ENCODE measurements at regions not wholly inside any gene's neighbourhood (a gene's known extent, or its start where the extent isn't known, plus 50 kb on each side); places are given as distances from the start of the nearest gene placed in this dataset.

DNA sequence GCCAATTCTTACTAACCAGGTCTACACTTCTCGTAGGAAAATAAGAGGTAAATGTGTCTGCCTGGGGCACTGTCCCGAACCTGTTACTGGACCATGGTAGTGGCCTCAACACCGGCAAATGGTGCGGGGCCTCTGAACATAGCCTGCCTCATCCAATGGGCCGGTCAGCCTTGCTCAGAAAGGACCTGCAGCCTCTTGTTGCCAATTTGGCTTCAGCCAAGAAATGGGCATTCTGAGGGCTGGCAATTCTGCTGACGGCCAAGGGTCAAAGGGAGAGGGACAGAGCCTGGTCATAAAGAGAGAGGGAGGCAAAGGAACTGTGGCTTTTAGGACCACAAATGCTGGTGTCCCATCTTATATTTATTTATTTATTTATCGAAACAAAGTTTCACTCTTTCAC is 69.5 kb upstream of the ATP6AP2 start:
- no peak overlapping the region for H3K27ac ChIP-seq
- intact Hi-C loops (cut with DNase I): no loop called here
- H3K4me3 ChIP-seq: no peak overlapping the region
- no peak for DNase-seq (ENCODE audit: low spot score)
- TF ChIP-seq POLR2A (IDR thresholded peaks at IDR 0.05) (no peak), POLR2AphosphoS5 (IDR thresholded peaks at IDR 0.05) (no peak)
- TF ChIP-seq, protein P1, sequence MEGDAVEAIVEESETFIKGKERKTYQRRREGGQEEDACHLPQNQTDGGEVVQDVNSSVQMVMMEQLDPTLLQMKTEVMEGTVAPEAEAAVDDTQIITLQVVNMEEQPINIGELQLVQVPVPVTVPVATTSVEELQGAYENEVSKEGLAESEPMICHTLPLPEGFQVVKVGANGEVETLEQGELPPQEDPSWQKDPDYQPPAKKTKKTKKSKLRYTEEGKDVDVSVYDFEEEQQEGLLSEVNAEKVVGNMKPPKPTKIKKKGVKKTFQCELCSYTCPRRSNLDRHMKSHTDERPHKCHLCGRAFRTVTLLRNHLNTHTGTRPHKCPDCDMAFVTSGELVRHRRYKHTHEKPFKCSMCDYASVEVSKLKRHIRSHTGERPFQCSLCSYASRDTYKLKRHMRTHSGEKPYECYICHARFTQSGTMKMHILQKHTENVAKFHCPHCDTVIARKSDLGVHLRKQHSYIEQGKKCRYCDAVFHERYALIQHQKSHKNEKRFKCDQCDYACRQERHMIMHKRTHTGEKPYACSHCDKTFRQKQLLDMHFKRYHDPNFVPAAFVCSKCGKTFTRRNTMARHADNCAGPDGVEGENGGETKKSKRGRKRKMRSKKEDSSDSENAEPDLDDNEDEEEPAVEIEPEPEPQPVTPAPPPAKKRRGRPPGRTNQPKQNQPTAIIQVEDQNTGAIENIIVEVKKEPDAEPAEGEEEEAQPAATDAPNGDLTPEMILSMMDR (IDR thresholded peaks at IDR 0.05): no peak
- no peaks in the 10 kb centered on the region for H3K4me1 ChIP-seq (replicated peaks)
- no peaks in the 10 kb centered on the region for H3K27me3 ChIP-seq (replicated peaks; ENCODE audit: insufficient read depth)
- H3K9me3 ChIP-seq: no peaks in the 10 kb centered on the region
- H3K36me3 ChIP-seq: no peaks in the 10 kb centered on the region
- WGBS: 96% methylated on average over 6 of the region's 7 CpGs

DNA sequence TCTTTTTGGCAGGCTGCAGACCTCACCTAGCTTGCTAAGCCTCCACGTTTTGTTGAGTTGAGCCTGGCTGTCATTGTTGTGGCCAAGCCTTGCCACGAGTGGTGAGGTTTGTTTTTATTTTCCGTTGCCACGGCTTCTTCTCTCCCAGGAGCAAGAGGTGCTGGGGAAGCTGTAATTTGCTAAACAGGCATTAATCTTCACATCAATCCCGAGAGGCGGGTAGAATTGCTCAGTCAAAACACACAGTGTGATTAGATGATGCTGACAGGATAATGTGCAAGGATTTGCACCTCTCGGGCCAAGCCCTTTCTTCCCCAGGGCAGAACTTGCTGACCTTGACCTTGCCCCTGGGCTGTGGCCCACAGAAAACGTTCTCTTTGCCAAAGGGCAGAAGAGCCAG is 72.2 kb upstream of the ATP6AP2 start:
- 77% methylated on average over 7 of the region's 8 CpGs for WGBS
- Histone ChIP-seq H3K4me3 (no peak overlapping the region), H3K27me3 (replicated peaks; ENCODE audit: insufficient read depth) (no peaks in the 10 kb centered on the region), H3K27ac (no peak overlapping the region), H3K9me3 (no peaks in the 10 kb centered on the region), H3K4me1 (replicated peaks) (no peaks in the 10 kb centered on the region), H3K36me3 (no peaks in the 10 kb centered on the region)
- TF ChIP-seq POLR2A (IDR thresholded peaks at IDR 0.05) (no peak), POLR2AphosphoS5 (IDR thresholded peaks at IDR 0.05) (no peak)
- TF ChIP-seq, protein P1 (IDR thresholded peaks at IDR 0.05): no peak
- no peak for DNase-seq (ENCODE audit: low spot score)
- intact Hi-C loops (cut with DNase I): no loop called here

DNA sequence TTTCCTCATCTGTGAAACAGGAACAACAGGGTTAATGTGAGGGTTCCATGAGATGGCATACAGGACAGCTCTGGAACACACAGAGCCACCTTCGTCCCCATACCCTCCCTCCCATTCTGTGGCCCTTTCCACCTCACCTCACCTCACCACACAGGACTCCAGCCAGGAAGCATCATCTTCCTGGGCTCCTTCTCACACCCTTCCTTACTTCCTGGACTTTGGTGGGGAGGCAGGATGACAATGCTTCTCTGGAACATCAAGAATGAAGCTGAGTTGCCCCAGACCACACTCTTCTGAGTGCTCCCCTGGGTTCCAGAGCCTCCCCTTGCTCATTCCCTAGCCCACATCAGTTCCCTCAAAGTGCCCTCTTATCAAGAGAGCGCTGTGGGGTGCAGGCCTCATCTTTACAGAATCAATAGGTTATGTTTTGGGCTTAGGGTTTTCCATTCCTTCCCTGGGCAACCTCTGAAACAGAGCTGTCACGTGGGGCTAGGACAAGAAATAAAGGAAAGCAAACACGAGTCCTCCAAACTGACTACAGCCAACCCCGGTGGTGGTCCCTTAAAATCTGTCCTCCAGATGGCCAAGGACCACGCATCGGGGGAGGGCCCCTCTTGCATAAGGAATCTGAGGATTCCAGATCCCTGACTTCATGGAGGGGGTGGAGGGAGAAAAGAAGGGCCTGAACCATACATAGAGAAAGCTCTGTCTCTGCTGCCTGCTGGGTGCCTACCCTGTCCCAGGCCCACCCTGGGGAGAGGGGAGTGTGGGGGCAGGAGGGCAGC is 74.4 kb upstream of the ATP6AP2 start:
- Histone ChIP-seq H3K4me1 (replicated peaks) (no peaks in the 10 kb centered on the region), H3K36me3 (no peaks in the 10 kb centered on the region), H3K27ac (no peak overlapping the region), H3K4me3 (no peak overlapping the region), H3K27me3 (replicated peaks; ENCODE audit: insufficient read depth) (no peaks in the 10 kb centered on the region), H3K9me3 (no peaks in the 10 kb centered on the region)
- TF ChIP-seq POLR2AphosphoS5 (IDR thresholded peaks at IDR 0.05) (no peak), POLR2A (IDR thresholded peaks at IDR 0.05) (no peak)
- TF ChIP-seq, protein P1 (IDR thresholded peaks at IDR 0.05): no peak
- intact Hi-C loops (cut with DNase I): no loop called here
- no peak for DNase-seq (ENCODE audit: low spot score)
- WGBS: 89% methylated on average over 4 of the region's 7 CpGs

DNA sequence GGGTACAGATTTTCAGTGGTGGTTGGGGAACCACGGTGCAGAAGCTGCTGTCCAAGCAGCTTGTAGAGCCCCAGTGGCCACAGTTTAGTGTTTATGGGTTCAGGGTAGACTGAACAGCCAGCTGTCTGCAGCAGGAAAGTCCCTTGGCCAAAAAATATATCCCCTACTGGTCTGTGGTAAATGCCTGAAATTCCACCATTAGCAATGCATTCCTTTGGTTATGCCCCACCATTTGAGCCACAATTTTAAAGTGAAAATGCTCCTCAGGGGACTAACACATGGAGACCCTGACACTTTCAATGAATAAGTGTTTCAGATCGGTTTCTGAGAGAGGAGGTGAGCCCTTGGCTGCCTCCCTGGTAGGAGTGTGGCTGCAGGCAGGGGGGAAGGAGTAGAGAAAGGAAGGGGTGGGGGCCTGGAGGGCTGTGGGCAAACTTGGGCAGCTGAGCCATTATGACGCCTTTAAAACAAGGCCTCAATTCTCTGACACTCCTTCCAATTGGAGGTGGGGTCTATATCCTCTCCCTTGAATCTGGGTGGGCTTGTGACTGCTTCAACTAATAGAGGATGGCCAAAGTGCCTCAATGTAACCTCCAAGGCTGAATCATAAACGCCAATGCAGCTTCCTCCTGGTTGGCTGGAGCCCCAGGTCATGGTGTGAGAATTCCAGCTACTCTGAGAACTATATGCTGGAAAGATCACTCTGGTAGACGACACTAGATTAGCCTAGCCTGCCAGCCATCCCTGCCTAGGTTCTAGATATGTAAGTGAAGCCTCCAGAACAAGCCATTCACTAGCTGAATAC is 75.8 kb upstream of the ATP6AP2 start:
- TF ChIP-seq POLR2AphosphoS5 (IDR thresholded peaks at IDR 0.05) (no peak), POLR2A (IDR thresholded peaks at IDR 0.05) (no peak)
- TF ChIP-seq, protein P1 (IDR thresholded peaks at IDR 0.05): no peak
- Histone ChIP-seq H3K36me3 (no peaks in the 10 kb centered on the region), H3K27me3 (replicated peaks; ENCODE audit: insufficient read depth) (no peaks in the 10 kb centered on the region), H3K4me3 (no peak overlapping the region), H3K4me1 (replicated peaks) (no peaks in the 10 kb centered on the region), H3K27ac (no peak overlapping the region), H3K9me3 (no peaks in the 10 kb centered on the region)
- no peak for DNase-seq (ENCODE audit: low spot score)
- intact Hi-C loops (cut with DNase I): no loop called here
- WGBS: 74% methylated on average over 4 of the region's 5 CpGs
